Rectal smooth muscle tissue (tissue), 1 donor: ENCODE measurements at regions not wholly inside any gene's neighbourhood (a gene's known extent, or its start where the extent isn't known, plus 50 kb on each side); places are given as distances from the start of the nearest gene placed in this dataset.

Experiments
- H3K27ac ChIP-seq: one replicate; pipeline ENCODE4 v1.7.0; 2013; ENCODE audit warnings: low read depth, low read length, inconsistent platforms
- H3K27me3 ChIP-seq: one replicate; pipeline ENCODE4 v1.7.0; 2013; ENCODE audit warnings: low read length; ENCODE audit not compliant: control insufficient read depth, insufficient read depth
- H3K36me3 ChIP-seq: one replicate; pipeline ENCODE4 v1.7.0; 2013; ENCODE audit warnings: low read length; ENCODE audit not compliant: control insufficient read depth, insufficient read depth
- H3K4me1 ChIP-seq: one replicate; pipeline ENCODE4 v1.7.0; 2013; ENCODE audit warnings: low read length; ENCODE audit not compliant: control insufficient read depth, insufficient read depth
- H3K4me3 ChIP-seq: one replicate; pipeline ENCODE4 v1.7.0; 2013; ENCODE audit warnings: low read length
- H3K9ac ChIP-seq: one replicate; pipeline ENCODE4 v1.7.0; 2013; ENCODE audit warnings: low read length

DNA sequence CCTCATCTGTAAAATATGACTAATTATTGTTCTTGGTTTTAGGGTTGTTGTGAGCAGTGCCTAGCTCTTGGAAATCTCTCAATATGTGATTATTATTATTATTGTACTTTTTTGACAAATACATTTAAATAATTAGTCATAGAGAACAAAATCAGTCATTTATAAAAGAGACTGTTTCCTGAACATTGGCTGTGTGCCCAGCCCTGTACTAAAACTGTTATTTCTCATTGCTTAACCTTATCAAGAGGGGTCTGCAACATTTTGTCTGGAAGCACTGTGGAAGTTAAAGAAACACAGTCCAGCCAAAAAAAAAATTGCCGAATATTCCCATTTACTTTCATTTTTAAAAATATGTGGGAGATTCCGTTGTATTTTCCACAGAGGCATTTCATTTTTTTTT, 989.2 kb upstream of the SLIT2 start:
- Histone ChIP-seq H3K4me3 (no peak overlapping the region), H3K9ac (no peak overlapping the region), H3K4me1 (no peaks in the 10 kb centered on the region), H3K36me3 (no peaks in the 10 kb centered on the region), H3K27ac (no peak overlapping the region), H3K27me3 (no peaks in the 10 kb centered on the region)

DNA sequence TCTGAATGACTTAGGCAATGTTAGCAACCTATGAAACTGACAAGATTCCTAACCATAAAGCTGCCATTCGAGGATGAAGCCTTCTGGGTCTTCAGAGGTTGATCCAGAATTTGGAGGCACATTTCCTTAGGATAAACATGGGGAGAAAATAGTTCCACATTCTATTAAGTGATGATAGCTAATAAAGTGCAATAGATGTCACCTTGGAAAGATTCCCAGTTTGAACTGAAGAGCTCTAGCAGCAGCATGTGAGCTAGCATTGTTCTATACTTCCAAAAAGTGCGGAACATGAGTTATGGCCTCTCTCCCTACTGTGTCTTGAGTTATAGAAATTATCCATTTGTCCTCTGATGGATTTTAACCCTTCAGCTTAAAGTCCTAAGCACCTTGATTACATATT, 991.4 kb upstream of the SLIT2 start:
- no peak overlapping the region for H3K9ac ChIP-seq
- no peaks in the 10 kb centered on the region for H3K36me3 ChIP-seq
- no peak overlapping the region for H3K4me3 ChIP-seq
- no peak overlapping the region for H3K27ac ChIP-seq
- H3K27me3 ChIP-seq = no peaks in the 10 kb centered on the region
- no peaks in the 10 kb centered on the region for H3K4me1 ChIP-seq

- no peak overlapping the region for H3K4me3 ChIP-seq
- no peak overlapping the region for H3K27ac ChIP-seq
- H3K4me1 ChIP-seq = no peaks in the 10 kb centered on the region
- H3K36me3 ChIP-seq = no peaks in the 10 kb centered on the region
- no peak overlapping the region for H3K9ac ChIP-seq
- H3K27me3 ChIP-seq = no peaks in the 10 kb centered on the region
Measured at GRCh38 chr4:19259920-19260319, 991.8 kb upstream of the SLIT2 start.

DNA sequence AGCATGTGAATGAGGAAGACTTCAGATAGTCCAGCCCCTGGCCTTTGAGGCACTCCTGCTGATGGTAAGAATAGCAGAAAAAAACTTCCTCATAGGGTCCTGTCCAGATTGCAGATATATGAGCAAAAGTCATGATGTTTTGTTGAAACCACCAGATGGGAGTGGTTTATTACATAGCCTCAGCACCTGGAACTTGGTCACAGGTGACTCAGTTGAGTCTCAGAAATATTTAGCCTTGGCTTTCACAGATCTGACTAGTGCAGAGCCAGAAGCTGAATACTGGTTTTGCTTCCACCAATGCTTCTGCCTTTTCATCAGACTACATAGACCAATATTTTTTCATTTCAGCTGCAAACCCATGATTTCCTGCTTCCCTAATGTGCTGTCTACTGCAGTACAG, 994.9 kb upstream of the SLIT2 start:
- H3K27me3 ChIP-seq = no peaks in the 10 kb centered on the region
- no peaks in the 10 kb centered on the region for H3K36me3 ChIP-seq
- H3K9ac ChIP-seq = no peak overlapping the region

DNA sequence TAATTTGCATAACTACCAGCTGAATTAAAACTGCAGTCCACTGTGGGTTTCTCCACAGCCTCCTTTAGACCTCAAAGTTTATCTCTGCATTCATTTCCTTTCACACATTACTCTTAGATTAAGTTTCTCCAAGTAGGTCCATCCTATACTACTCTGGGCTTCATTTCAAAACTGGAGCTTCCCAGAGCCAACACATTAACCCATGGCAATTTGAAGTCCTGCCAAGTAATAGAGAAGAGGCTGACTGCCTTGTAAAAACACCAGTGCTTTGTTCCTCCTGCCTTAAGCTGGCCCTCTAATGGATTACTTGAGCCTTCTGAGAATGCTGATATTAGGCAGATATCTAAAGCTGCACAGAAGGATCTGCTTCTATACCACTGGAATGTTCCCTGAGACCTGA, 997.2 kb upstream of the SLIT2 start:
- H3K9ac ChIP-seq = no peak overlapping the region
- H3K4me1 ChIP-seq = no peaks in the 10 kb centered on the region
- no peak overlapping the region for H3K27ac ChIP-seq
- no peaks in the 10 kb centered on the region for H3K36me3 ChIP-seq
- H3K27me3 ChIP-seq = no peaks in the 10 kb centered on the region
- H3K4me3 ChIP-seq = no peak overlapping the region

More for the DNA sequence above, 994.9 kb upstream of the SLIT2 start:
- Histone ChIP-seq H3K27ac (no peak overlapping the region), H3K4me1 (no peaks in the 10 kb centered on the region), H3K4me3 (no peak overlapping the region)

GRCh38 chr4:19248023-19248422, 1003.7 kb upstream of the SLIT2 start:
- H3K27me3 ChIP-seq = no peaks in the 10 kb centered on the region
- no peak overlapping the region for H3K4me3 ChIP-seq

DNA sequence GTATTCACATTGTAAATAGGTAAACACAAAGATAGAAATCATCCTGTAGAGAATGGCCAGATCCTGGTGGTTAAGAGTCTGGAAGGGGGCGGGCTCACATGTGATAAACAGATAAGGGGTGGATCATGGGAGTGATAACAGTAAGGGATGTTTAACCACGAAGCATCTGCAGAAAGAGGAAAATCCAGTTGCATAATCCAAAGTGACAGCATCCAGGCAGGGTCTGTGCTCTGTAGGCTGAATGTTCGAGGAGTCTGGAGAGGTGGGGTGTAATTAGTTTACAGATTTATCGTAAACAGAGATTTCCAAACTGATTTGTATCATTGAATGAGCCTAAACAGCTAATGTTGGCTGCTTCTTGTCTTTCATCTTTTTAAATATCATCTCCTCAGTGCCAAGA, 1009.8 kb upstream of the SLIT2 start:
- no peaks in the 10 kb centered on the region for H3K36me3 ChIP-seq
- no peak overlapping the region for H3K4me3 ChIP-seq
- no peaks in the 10 kb centered on the region for H3K27me3 ChIP-seq
- no peak overlapping the region for H3K27ac ChIP-seq
- H3K4me1 ChIP-seq = no peaks in the 10 kb centered on the region
- no peak overlapping the region for H3K9ac ChIP-seq

More at GRCh38 chr4:19248023-19248422, 1003.7 kb upstream of the SLIT2 start:
- Histone ChIP-seq H3K36me3 (no peaks in the 10 kb centered on the region), H3K9ac (no peak overlapping the region), H3K4me1 (no peaks in the 10 kb centered on the region), H3K27ac (no peak overlapping the region)

DNA sequence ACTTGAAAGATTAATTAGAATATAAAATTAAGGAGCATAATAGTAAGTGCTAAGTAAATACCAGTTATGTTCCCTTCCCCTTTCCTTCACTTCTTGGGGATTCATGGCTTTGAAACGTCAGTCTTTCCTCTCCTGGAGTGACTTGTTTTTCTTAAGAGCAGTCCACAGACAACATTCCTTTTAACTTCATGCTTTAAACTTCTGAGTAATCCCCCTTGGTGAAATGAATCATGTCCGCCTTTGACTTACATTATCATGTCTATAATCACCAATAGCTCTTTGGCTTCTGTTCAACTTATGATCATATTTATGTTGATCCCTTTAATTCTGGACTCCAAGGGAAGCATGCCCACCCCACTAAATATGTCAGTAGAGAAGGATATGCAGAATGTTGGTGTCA, 1012.1 kb upstream of the SLIT2 start:
- Histone ChIP-seq H3K27me3 (no peaks in the 10 kb centered on the region), H3K4me3 (no peak overlapping the region)

DNA sequence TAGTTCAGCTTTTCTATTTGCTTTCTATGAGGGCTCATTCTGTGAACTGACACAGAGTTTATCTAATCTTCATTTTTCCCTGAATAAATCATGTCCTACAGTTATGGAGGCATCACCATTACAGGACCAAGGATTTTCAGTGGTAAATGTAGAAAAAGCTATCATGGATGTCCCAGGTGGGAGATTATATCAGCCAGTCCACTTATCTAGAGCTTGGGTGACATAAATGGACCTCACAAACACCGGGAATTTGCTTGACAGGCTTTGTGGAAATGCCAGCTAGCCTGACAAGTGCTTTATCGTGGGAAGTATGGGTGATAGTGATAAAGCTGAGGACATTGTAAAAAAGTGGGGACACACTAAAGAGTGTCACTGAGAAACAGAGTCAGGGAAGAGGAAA, 1015.2 kb upstream of the SLIT2 start:
- Histone ChIP-seq H3K27ac (no peak overlapping the region), H3K4me1 (no peaks in the 10 kb centered on the region), H3K36me3 (no peaks in the 10 kb centered on the region), H3K9ac (no peak overlapping the region), H3K4me3 (no peak overlapping the region), H3K27me3 (no peaks in the 10 kb centered on the region)

More for the DNA sequence above, 1012.1 kb upstream of the SLIT2 start:
- Histone ChIP-seq H3K36me3 (no peaks in the 10 kb centered on the region), H3K27ac (no peak overlapping the region), H3K9ac (no peak overlapping the region), H3K4me1 (no peaks in the 10 kb centered on the region)

DNA sequence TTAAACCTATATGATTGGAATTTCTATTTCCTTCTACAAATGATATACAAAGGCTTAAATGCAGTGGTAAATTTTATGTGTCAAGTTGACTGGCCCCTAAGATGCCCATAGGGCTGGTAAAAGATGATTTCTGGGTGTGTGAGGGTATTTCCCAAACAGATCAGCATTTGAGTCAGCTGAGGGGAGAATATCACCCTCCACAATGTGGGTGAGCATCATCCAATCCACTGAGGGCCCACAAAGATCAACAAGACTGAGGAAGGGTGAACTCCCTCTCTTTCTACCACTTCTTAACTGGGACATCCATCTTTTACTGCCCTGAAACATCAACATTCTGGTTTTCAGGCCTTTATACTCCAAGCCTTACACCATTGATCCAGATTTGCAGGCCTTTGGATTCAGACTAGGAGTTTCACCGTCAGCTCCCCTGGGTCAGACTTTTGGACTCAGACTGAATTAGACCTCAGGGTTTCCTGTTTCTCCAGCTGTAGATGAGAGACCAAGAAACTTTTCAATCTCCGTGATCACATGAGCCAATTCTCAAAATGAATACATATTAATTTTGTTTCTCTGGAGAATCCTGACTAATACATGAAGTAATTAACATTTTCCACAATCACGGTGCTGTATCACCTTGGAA, 1020.7 kb upstream of the SLIT2 start:
- no peak overlapping the region for H3K9ac ChIP-seq
- no peak overlapping the region for H3K4me3 ChIP-seq
- no peak overlapping the region for H3K27ac ChIP-seq
- H3K4me1 ChIP-seq = no peaks in the 10 kb centered on the region
- H3K27me3 ChIP-seq = no peaks in the 10 kb centered on the region
- H3K36me3 ChIP-seq = no peaks in the 10 kb centered on the region

DNA sequence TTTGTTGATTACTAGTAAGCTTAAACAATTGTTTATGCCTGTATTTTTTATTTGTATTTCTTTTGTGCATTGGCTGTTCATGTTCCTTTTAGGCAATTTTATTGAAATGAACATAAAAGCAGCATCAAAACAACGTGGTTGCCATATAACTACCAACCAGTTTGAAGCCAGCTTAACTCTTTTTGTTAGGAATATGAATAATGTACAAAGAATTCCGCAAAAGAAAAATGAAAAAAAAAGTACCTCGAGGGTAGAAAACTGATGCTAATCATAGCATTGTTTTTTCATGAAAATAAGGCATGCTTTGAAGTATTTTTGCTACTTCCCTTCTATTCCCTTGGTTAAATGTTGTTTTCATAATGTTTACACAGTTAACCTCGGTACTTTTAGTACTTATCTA, 1024.0 kb upstream of the SLIT2 start:
- H3K9ac ChIP-seq = no peak overlapping the region
- no peak overlapping the region for H3K4me3 ChIP-seq
- H3K36me3 ChIP-seq = no peaks in the 10 kb centered on the region
- H3K27me3 ChIP-seq = no peaks in the 10 kb centered on the region
- no peaks in the 10 kb centered on the region for H3K4me1 ChIP-seq
- no peak overlapping the region for H3K27ac ChIP-seq

DNA sequence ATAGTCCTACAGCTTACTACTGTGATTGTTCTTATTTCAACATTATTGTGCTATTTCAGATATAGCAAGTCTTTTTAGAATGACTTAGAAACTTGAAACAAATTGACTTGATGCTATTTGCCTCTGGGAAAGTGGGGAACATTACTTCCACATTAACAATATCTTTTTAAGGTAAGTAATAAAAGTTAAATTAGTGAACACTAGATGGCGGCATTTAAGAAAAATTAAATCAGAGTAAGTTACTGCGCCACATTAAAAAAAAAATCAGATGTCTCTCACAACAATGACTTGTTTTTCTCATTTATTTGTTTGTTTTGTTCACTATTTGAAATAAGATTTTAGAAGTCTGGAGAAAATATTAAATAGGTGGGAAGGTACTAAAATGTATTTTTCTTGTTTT, 1026.9 kb upstream of the SLIT2 start:
- H3K27me3 ChIP-seq = no peaks in the 10 kb centered on the region
- no peak overlapping the region for H3K27ac ChIP-seq
- H3K4me3 ChIP-seq = no peak overlapping the region
- no peaks in the 10 kb centered on the region for H3K36me3 ChIP-seq
- no peaks in the 10 kb centered on the region for H3K4me1 ChIP-seq
- no peak overlapping the region for H3K9ac ChIP-seq

DNA sequence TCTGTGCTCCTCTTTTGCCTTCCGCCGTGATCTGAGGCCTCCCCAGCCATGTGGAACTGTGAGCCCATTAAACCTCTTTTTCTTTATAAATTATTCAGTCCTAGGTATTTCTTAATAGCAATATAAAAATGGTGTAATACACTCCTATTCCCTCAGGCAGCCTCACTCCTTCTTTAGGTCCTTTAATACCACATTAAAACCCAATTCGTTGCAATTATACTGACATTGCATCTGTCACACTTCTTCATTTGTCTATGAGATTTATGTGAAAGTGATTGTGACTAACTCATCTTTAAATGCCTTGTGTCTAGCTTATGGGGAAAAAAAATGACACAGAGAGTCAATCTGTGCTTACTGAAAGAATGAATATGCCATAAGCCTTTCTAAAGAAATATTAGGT, 1035.2 kb upstream of the SLIT2 start:
- Histone ChIP-seq H3K4me1 (no peaks in the 10 kb centered on the region), H3K4me3 (no peak overlapping the region), H3K9ac (no peak overlapping the region), H3K36me3 (no peaks in the 10 kb centered on the region), H3K27me3 (no peaks in the 10 kb centered on the region), H3K27ac (no peak overlapping the region)
